ENCODE measurements at regions not wholly inside any gene's neighbourhood (a gene's known extent, or its start where the extent isn't known, plus 50 kb on each side); places are given as distances from the start of the nearest gene placed in this dataset.

- Histone ChIP-seq H3K27me3 (no peaks in the 10 kb centered on the region), H3K4me1 (no peaks in the 10 kb centered on the region), H3K9me3 (no peaks in the 10 kb centered on the region), H3K36me3 (no peaks in the 10 kb centered on the region), H3K4me3 (no peak overlapping the region), H3K27ac (no peak overlapping the region)
- intact Hi-C loops (cut with DNase I; ENCODE audit: low total_unique reads): no loop called here
- DNase-seq: no peak
- no peak for TF ChIP-seq CTCF (IDR thresholded peaks at IDR 0.05)
- TF ChIP-seq POLR2A (IDR thresholded peaks at IDR 0.05): no peak
These were observed 72.0 kb upstream of the CCND2 start for GRCh38 chr12:4201333-4202100.

GRCh38 chr12:4197922-4198763, 75.4 kb upstream of the CCND2 start:
- TF ChIP-seq POLR2A (IDR thresholded peaks at IDR 0.05) (no peak), CTCF (IDR thresholded peaks at IDR 0.05) (no peak)
- Histone ChIP-seq H3K36me3 (no peaks in the 10 kb centered on the region), H3K27ac (no peak overlapping the region), H3K27me3 (no peaks in the 10 kb centered on the region), H3K4me1 (no peaks in the 10 kb centered on the region), H3K9me3 (no peaks in the 10 kb centered on the region), H3K4me3 (no peak overlapping the region)
- no peak for DNase-seq
- intact Hi-C loops (cut with DNase I; ENCODE audit: low total_unique reads): no loop called here

- Histone ChIP-seq H3K36me3 (no peaks in the 10 kb centered on the region), H3K4me1 (no peaks in the 10 kb centered on the region), H3K4me3 (no peak overlapping the region), H3K27ac (no peak overlapping the region), H3K9me3 (no peaks in the 10 kb centered on the region), H3K27me3 (no peaks in the 10 kb centered on the region)
- TF ChIP-seq POLR2A (IDR thresholded peaks at IDR 0.05) (no peak), CTCF (IDR thresholded peaks at IDR 0.05) (no peak)
- intact Hi-C loops (cut with DNase I; ENCODE audit: low total_unique reads): no loop called here
- DNase-seq: no peak
These were observed 76.6 kb upstream of the CCND2 start for GRCh38 chr12:4196805-4197420.

GRCh38 chr12:4194668-4195067, 78.9 kb upstream of the CCND2 start:
- TF ChIP-seq POLR2A (IDR thresholded peaks at IDR 0.05): no peak
- no peak for TF ChIP-seq CTCF (IDR thresholded peaks at IDR 0.05)
- Histone ChIP-seq H3K36me3 (no peaks in the 10 kb centered on the region), H3K27me3 (no peaks in the 10 kb centered on the region), H3K27ac (no peak overlapping the region), H3K4me3 (no peak overlapping the region), H3K9me3 (no peaks in the 10 kb centered on the region), H3K4me1 (no peaks in the 10 kb centered on the region)
- no peak for DNase-seq
- intact Hi-C loops (cut with DNase I; ENCODE audit: low total_unique reads): no loop called here

- DNase-seq: no peak
- no peak overlapping the region for H3K4me3 ChIP-seq
- no peaks in the 10 kb centered on the region for H3K4me1 ChIP-seq
- no peaks in the 10 kb centered on the region for H3K27me3 ChIP-seq
- H3K27ac ChIP-seq: no peak overlapping the region
- no peaks in the 10 kb centered on the region for H3K9me3 ChIP-seq
- TF ChIP-seq POLR2A (IDR thresholded peaks at IDR 0.05) (no peak), CTCF (IDR thresholded peaks at IDR 0.05) (no peak)
- H3K36me3 ChIP-seq: no peaks in the 10 kb centered on the region
- intact Hi-C loops (cut with DNase I; ENCODE audit: low total_unique reads): no loop called here
These were observed 79.7 kb upstream of the CCND2 start for GRCh38 chr12:4193821-4194220.

Measured in uterus (tissue), 3 donors.